Loucy (cell line): ENCODE measurements at regions not wholly inside any gene's neighbourhood (a gene's known extent, or its start where the extent isn't known, plus 50 kb on each side); places are given as distances from the start of the nearest gene placed in this dataset.

Experiments used
- H2AFZ ChIP-seq: fragments of 200-600 bp; sonication (generic); 2 replicates; pipeline ENCODE4 v1.6.0; 2016; ENCODE audit warnings: antibody characterized with exemption, mild to moderate bottlenecking, low read length, moderate library complexity
- H3F3A ChIP-seq: fragments of 200-600 bp; 2 replicates; pipeline ENCODE4 v1.6.0; 2016; ENCODE audit warnings: antibody characterized with exemption, low read depth, mild to moderate bottlenecking
- H3K27me3 ChIP-seq: fragments of 200-600 bp; sonication (generic); 2 replicates; pipeline ENCODE4 v1.6.1; 2014; ENCODE audit warnings: low read length, mild to moderate bottlenecking; ENCODE audit not compliant: insufficient read depth, poor library complexity, severe bottlenecking
- H3K36me3 ChIP-seq: fragments of 200-600 bp; sonication (generic); 2 replicates; pipeline ENCODE4 v1.6.1; 2016; ENCODE audit warnings: low read length; ENCODE audit not compliant: insufficient read depth
- H3K4me1 ChIP-seq: fragments of 200-600 bp; sonication (generic); 2 replicates; pipeline ENCODE4 v1.5.1; 2014; ENCODE audit warnings: low read length, mild to moderate bottlenecking; ENCODE audit not compliant: insufficient read depth, poor library complexity, severe bottlenecking
- H3K4me2 ChIP-seq: fragments of 200-600 bp; sonication (generic); 2 replicates; pipeline ENCODE4 v1.6.0; 2014; ENCODE audit warnings: antibody characterized with exemption, low read length, low read depth, mild to moderate bottlenecking; ENCODE audit not compliant: poor library complexity, severe bottlenecking
- H3K4me3 ChIP-seq: fragments of 200-600 bp; sonication (generic); 2 replicates; pipeline ENCODE4 v1.5.1; 2014; ENCODE audit warnings: low read length, mild to moderate bottlenecking, mixed read lengths; ENCODE audit not compliant: poor library complexity, severe bottlenecking
- H3K79me2 ChIP-seq: fragments of 200-600 bp; sonication (generic); 2 replicates; pipeline ENCODE4 v1.6.1; 2014; ENCODE audit warnings: low read length; ENCODE audit not compliant: insufficient read depth
- H3K9ac ChIP-seq: fragments of 200-600 bp; sonication (generic); 2 replicates; pipeline ENCODE4 v1.6.0; 2014; ENCODE audit warnings: mild to moderate bottlenecking, low read depth, low read length, moderate library complexity; ENCODE audit not compliant: poor library complexity, severe bottlenecking
- H3K9me2 ChIP-seq: fragments of 200-600 bp; sonication (generic); replicated peaks from 2 replicates; pipeline ENCODE4 v1.6.1; 2016; ENCODE audit warnings: low read depth, low read length, mixed read lengths
- H3K9me3 ChIP-seq: fragments of 200-600 bp; sonication (generic); 2 replicates; pipeline ENCODE4 v1.6.1; 2014; ENCODE audit warnings: mild to moderate bottlenecking, antibody characterized with exemption, low read length, low read depth; ENCODE audit not compliant: insufficient read depth
- H4K20me1 ChIP-seq: fragments of 200-600 bp; sonication (generic); 2 replicates; pipeline ENCODE4 v1.6.0; 2014; ENCODE audit warnings: antibody characterized with exemption, low read length, mild to moderate bottlenecking; ENCODE audit not compliant: insufficient read depth, poor library complexity, severe bottlenecking
- EZH2phosphoT487 ChIP-seq: fragments of 200-600 bp; IDR thresholded peaks from 2 replicates; pipeline ENCODE4 v1.6.1; 2018; ENCODE audit warnings: antibody characterized with exemption, mild to moderate bottlenecking, moderate library complexity, borderline replicate concordance
- TF ChIP-seq, protein P1 (sequence below): fragments of 200-600 bp; sonication (generic); conservative IDR thresholded peaks from 2 replicates; pipeline ENCODE4 v1.5.1; 2014; ENCODE audit warnings: mild to moderate bottlenecking, antibody characterized with exemption, low read length

DNA sequence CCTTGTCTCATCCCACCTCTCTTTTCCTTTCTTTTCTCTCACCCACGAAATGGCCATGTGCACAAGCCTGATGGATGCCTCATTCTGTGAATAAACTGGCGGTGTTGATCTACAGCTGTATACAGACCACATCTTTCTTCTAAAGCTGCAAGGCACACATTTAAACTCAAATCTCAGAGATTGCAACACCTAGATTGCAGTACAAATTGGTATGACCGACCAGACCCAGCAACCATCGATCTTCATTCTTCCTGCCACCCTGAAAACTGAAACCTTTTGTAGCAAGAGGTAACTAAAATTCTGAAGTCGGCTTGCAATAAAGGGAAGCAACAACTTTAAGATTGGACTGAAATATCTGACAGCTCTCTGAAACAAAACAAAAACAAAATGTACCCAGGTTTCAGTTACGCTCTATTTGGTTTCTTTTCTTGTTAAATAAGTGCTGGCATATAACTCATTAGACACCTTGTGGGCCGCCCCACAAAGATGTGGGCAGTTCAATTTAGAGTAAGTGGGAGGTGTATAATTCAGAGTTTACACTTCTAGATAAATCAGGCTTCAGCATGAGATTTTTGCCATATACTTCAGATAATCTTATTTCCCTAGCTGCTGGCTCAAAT, 390.0 kb upstream of the NOVA1 start:
- Histone ChIP-seq H3K79me2 (no peaks in the 10 kb centered on the region), H3K9ac (no peak overlapping the region), H3K4me2 (no peak overlapping the region), H3K27me3 (no peaks in the 10 kb centered on the region), H2AFZ (no peak overlapping the region), H3K9me2 (no peaks in the 10 kb centered on the region), H3K4me1 (no peaks in the 10 kb centered on the region), H3K36me3 (no peaks in the 10 kb centered on the region), H4K20me1 (no peaks in the 10 kb centered on the region), H3K4me3 (no peak overlapping the region), H3K9me3 (no peaks in the 10 kb centered on the region), H3F3A (no peaks in the 10 kb centered on the region)
- TF ChIP-seq EZH2phosphoT487: no peak
- TF ChIP-seq, protein P1, sequence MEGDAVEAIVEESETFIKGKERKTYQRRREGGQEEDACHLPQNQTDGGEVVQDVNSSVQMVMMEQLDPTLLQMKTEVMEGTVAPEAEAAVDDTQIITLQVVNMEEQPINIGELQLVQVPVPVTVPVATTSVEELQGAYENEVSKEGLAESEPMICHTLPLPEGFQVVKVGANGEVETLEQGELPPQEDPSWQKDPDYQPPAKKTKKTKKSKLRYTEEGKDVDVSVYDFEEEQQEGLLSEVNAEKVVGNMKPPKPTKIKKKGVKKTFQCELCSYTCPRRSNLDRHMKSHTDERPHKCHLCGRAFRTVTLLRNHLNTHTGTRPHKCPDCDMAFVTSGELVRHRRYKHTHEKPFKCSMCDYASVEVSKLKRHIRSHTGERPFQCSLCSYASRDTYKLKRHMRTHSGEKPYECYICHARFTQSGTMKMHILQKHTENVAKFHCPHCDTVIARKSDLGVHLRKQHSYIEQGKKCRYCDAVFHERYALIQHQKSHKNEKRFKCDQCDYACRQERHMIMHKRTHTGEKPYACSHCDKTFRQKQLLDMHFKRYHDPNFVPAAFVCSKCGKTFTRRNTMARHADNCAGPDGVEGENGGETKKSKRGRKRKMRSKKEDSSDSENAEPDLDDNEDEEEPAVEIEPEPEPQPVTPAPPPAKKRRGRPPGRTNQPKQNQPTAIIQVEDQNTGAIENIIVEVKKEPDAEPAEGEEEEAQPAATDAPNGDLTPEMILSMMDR: no peak

DNA sequence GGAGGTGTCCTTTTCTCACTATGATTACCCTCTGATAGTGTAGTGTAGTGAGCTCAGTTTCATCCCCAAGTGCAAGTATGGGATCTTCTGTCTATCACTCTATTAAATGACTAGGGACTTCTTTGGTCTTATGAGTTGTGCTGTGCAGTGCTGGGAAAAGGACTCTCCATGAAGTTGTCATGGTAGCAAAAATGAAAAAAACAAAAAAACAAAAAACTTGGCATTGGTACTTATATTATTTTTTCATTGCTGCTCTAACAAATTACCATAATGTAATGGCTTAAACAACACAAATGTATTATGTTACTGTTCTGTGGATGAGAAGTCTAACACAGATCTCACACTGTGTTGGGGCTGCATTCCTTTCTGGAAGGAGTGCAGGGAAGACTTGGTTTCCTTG, 393.1 kb upstream of the NOVA1 start:
- Histone ChIP-seq H3F3A (no peaks in the 10 kb centered on the region), H3K9me3 (no peaks in the 10 kb centered on the region), H3K79me2 (no peaks in the 10 kb centered on the region), H3K36me3 (no peaks in the 10 kb centered on the region), H4K20me1 (no peaks in the 10 kb centered on the region), H3K9me2 (no peaks in the 10 kb centered on the region), H3K4me2 (no peak overlapping the region), H3K27me3 (no peaks in the 10 kb centered on the region), H3K4me3 (no peak overlapping the region), H2AFZ (no peak overlapping the region), H3K4me1 (no peaks in the 10 kb centered on the region), H3K9ac (no peak overlapping the region)
- no peak for TF ChIP-seq EZH2phosphoT487
- TF ChIP-seq, protein P1: no peak

DNA sequence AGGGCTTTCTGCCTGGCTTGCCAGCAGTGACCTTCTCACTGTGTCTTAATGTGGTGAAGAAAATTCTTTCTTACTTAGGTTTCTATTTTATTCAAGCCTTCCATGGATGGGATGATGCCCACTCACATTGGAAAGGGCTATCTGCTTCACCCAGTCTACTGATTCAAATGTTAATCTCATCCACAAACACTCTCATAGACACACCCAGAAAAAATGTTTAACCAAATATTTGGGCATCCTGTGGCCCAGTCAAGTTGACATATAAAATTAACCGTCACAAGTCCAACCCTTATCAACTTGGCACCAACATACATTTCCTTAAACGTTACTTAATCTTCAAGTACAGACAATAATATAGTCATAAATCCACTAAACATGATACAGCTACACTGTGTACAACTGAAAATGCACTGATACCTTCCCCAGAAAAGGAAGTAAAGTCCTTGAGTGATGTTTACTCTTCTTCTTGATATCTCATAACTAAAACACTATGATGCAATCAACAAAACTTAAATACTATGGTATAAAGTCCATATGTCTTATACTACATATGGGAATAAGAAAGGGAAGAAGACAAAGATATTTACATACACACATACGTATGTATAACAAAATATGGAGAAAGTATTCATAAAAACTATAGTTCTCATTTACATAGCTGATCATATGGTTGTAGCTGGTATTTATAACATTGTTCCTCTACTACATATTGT, 394.7 kb upstream of the NOVA1 start:
- no peaks in the 10 kb centered on the region for H3K9me2 ChIP-seq
- no peak overlapping the region for H3K4me3 ChIP-seq
- H3K9ac ChIP-seq: no peak overlapping the region
- H3K36me3 ChIP-seq: no peaks in the 10 kb centered on the region
- TF ChIP-seq EZH2phosphoT487: no peak
- TF ChIP-seq, protein P1: no peak
- H3K79me2 ChIP-seq: no peaks in the 10 kb centered on the region
- no peak overlapping the region for H2AFZ ChIP-seq
- H4K20me1 ChIP-seq: no peaks in the 10 kb centered on the region
- no peaks in the 10 kb centered on the region for H3K27me3 ChIP-seq
- H3K9me3 ChIP-seq: no peaks in the 10 kb centered on the region
- no peaks in the 10 kb centered on the region for H3F3A ChIP-seq
- no peak overlapping the region for H3K4me2 ChIP-seq
- no peaks in the 10 kb centered on the region for H3K4me1 ChIP-seq
